Uterus (tissue), 2 donors: ENCODE measurements at regions not wholly inside any gene's neighbourhood (a gene's known extent, or its start where the extent isn't known, plus 50 kb on each side); places are given as distances from the start of the nearest gene placed in this dataset.

Experiments used
- CTCF ChIP-seq, 4 experiments: fragments of 200-600 bp in 2 of 4; fragments of 450-650 bp in 2 of 4; sonication (generic) in 2 of 4; IDR thresholded peaks; one replicate each; pipeline ENCODE4 v1.5.1; 2016 to 2019; ENCODE audit warnings: antibody characterized with exemption in 4 of 4, mild to moderate bottlenecking in 2 of 4, moderate library complexity in 1 of 4
- POLR2A ChIP-seq, 2 donors: fragments of 450-650 bp; IDR thresholded peaks; one replicate each; pipeline ENCODE4 v1.6.1; 2016; ENCODE audit warnings: antibody characterized with exemption in 2 of 2, mild to moderate bottlenecking in 1 of 2, moderate library complexity in 1 of 2

GRCh38 chr5:158473016-158473635 lies 614.2 kb upstream of the CLINT1 start:
- TF ChIP-seq POLR2A (IDR thresholded peaks at IDR 0.05) (no peak), CTCF (IDR thresholded peaks at IDR 0.05) (no peak)
